ENCODE measurements at regions not wholly inside any gene's neighbourhood (a gene's known extent, or its start where the extent isn't known, plus 50 kb on each side); places are given as distances from the start of the nearest gene placed in this dataset.

DNA sequence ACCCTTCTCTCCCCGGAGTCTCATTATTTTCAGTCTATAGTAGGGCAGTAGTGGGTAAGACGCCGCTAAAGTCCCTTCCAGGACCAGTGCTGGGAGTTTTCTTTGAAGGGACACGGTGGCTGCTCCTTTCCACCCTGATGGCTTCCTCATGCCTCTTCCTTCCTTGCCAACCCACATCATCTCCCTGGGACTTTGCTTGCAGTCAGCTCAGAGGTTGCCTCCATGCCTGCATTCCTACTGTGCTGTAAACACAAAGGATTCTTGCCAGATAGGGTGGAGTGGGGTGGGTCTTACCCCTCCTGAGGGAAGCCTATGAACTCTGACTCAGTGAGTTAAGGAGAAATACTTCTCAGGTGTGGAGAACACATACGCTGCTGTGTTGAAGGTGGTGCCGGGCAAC, 59.9 kb upstream of the IGFBP3 start:
- TF ChIP-seq, protein P1, sequence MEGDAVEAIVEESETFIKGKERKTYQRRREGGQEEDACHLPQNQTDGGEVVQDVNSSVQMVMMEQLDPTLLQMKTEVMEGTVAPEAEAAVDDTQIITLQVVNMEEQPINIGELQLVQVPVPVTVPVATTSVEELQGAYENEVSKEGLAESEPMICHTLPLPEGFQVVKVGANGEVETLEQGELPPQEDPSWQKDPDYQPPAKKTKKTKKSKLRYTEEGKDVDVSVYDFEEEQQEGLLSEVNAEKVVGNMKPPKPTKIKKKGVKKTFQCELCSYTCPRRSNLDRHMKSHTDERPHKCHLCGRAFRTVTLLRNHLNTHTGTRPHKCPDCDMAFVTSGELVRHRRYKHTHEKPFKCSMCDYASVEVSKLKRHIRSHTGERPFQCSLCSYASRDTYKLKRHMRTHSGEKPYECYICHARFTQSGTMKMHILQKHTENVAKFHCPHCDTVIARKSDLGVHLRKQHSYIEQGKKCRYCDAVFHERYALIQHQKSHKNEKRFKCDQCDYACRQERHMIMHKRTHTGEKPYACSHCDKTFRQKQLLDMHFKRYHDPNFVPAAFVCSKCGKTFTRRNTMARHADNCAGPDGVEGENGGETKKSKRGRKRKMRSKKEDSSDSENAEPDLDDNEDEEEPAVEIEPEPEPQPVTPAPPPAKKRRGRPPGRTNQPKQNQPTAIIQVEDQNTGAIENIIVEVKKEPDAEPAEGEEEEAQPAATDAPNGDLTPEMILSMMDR (conservative IDR thresholded peaks at IDR 0.05; ENCODE audit: low read depth, low read length), result no peak
- no peak overlapping the region for H3K9ac ChIP-seq
- H3K36me3 ChIP-seq (ENCODE audit: insufficient read depth), result no peaks in the 10 kb centered on the region
- peaks cover 31% of the 10 kb centered on the region for H3K4me1 ChIP-seq (ENCODE audit: low read depth, poor library complexity, severe bottlenecking)
- H2AFZ ChIP-seq (ENCODE audit: low read depth), result no peak overlapping the region
- no peaks in the 10 kb centered on the region for H3K27me3 ChIP-seq (ENCODE audit: insufficient read depth, low read depth)
- no peaks in the 10 kb centered on the region for H3K79me2 ChIP-seq (ENCODE audit: insufficient read depth, low read depth)
- no peak overlapping the region for H3K27ac ChIP-seq
- H3K4me2 ChIP-seq, result no peak overlapping the region
- no peak overlapping the region for H3K4me3 ChIP-seq (IDR thresholded peaks at IDR 0.05; ENCODE audit: insufficient read depth, low read depth, low read length)
- no peaks in the 10 kb centered on the region for H4K20me1 ChIP-seq (ENCODE audit: insufficient read depth)

DNA sequence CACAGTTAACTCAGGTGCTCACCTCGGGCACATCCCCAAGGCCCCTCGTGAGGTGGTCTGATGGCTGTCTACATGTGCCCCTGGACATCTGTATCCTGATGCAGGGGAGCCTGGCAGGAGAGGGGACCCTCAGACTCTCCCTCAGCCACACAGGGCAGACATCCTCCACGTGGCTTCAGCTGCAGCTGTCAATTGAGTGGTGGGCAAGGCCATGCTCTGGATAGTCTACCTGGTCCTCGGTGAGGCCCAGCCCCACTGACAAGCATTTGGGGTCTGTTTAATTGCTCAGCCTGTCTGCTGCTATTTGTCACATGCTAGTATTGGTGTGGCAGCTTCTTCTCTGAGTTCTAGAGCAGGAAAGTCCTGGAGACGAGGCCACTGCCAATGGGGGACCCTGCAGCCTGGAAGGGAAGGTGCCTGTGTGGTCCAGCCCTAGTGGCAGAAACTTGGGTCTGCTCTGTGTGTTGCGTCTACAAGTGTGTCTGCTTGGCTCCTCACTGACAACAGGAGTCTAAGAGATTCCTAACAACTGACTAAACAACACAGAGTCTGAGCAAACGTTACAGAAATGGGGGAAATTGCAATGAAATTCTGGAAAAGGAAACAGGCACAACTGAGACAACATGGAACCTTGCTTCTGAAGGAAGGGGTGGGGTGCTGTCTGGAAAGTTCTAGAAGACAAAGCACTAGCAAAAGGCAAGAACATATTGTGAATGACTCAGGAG, 59.3 kb upstream of the IGFBP3 start:
- H3K9ac ChIP-seq, result no peak overlapping the region
- no peak overlapping the region for H3K27ac ChIP-seq
- H3K79me2 ChIP-seq (ENCODE audit: insufficient read depth, low read depth), result no peaks in the 10 kb centered on the region
- no peaks in the 10 kb centered on the region for H4K20me1 ChIP-seq (ENCODE audit: insufficient read depth)
- peaks cover 31% of the 10 kb centered on the region for H3K4me1 ChIP-seq (ENCODE audit: low read depth, poor library complexity, severe bottlenecking)
- TF ChIP-seq, protein P1 (conservative IDR thresholded peaks at IDR 0.05; ENCODE audit: low read depth, low read length), result no peak
- H3K36me3 ChIP-seq (ENCODE audit: insufficient read depth), result no peaks in the 10 kb centered on the region
- no peak overlapping the region for H3K4me2 ChIP-seq
- no peak overlapping the region for H2AFZ ChIP-seq (ENCODE audit: low read depth)
- H3K4me3 ChIP-seq (IDR thresholded peaks at IDR 0.05; ENCODE audit: insufficient read depth, low read depth, low read length), result no peak overlapping the region
- H3K27me3 ChIP-seq (ENCODE audit: insufficient read depth, low read depth), result no peaks in the 10 kb centered on the region

DNA sequence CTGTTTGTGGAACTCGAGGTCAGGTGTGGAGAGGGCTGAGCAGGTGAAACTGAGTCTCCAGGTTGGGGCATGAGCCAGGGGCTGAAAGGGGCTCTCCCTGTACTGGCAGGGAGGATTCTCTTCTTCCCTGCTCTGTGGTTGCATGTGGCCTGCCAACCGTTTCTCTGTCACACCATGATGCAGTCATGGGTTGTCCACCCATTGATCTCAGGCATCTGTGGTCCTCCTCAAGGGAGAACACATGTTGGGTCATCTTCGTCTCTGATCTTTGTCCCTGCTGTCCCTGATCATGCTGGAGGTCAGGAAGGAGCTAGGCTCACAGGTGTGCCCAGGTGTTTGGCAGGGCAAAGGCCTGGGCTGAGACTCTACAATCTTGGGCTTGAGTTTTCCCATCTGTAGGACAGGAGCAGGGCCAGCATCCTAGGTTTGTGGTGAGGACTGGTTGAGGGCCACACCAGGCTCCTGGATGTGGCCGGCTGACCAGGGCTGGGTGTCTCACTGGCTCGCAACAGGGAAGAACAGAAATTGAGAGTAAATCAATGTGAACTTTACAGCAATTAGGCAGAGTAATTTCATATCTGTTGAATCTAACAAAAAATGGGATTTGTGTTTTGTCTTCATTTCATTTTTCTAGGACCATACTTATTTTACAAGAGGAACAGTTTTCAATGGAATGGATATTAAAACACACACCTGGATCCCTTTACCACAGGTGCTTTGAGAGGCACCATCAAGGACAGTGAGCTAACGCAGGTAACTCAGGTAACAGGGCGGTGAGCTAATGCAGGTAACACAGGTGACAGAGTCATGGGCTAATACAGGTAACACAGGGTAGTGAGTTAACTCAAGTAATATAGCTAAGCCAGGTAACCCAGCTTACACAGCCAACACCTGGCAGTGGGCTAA, 58.5 kb upstream of the IGFBP3 start:
- peak overlapping the region; percentile 63; the same call in 1 of the 2 replicates for H2AFZ ChIP-seq (ENCODE audit: low read depth)
- peak overlapping the region; percentile 66; the same call in 1 of the 2 replicates for H3K27ac ChIP-seq
- H3K79me2 ChIP-seq (ENCODE audit: insufficient read depth, low read depth), result no peaks in the 10 kb centered on the region
- peak overlapping the region; percentile 76; the same call in 1 of the 2 replicates for H3K4me2 ChIP-seq
- no peak overlapping the region for H3K9ac ChIP-seq
- no peak overlapping the region for H3K4me3 ChIP-seq (IDR thresholded peaks at IDR 0.05; ENCODE audit: insufficient read depth, low read depth, low read length)
- TF ChIP-seq, protein P1 (conservative IDR thresholded peaks at IDR 0.05; ENCODE audit: low read depth, low read length), result no peak
- no peaks in the 10 kb centered on the region for H3K36me3 ChIP-seq (ENCODE audit: insufficient read depth)
- H3K27me3 ChIP-seq (ENCODE audit: insufficient read depth, low read depth), result no peaks in the 10 kb centered on the region
- peaks cover 31% of the 10 kb centered on the region for H3K4me1 ChIP-seq (ENCODE audit: low read depth, poor library complexity, severe bottlenecking)
- H4K20me1 ChIP-seq (ENCODE audit: insufficient read depth), result no peaks in the 10 kb centered on the region

DNA sequence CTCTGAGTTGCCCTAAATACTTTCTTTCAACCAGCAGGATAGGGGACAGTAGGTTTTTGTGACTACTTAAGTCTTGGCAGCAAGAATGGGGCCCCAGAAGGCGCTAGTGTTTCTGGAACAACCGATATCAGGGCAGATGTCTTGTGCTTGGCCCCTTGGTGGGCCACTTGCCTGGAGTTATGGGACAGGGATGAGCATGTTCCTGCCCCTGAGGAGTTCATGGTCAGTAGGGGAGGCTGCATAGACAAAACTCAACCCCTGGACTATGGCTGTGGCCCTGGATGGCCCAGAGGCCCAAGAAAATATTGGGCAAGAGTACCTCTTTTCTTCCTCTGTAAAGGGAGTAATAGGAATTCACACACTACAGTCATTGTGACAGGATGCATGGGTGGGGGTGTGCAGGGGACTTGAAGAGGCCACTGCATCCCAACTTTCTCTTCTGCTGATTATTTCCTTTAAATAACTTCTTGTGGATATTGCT, 57.7 kb upstream of the IGFBP3 start:
- H3K4me3 ChIP-seq (IDR thresholded peaks at IDR 0.05; ENCODE audit: insufficient read depth, low read depth, low read length), result no peak overlapping the region
- TF ChIP-seq, protein P1 (conservative IDR thresholded peaks at IDR 0.05; ENCODE audit: low read depth, low read length), result no peak
- peak overlapping the region; percentile 66 for H3K27ac ChIP-seq
- H4K20me1 ChIP-seq (ENCODE audit: insufficient read depth), result no peaks in the 10 kb centered on the region
- H3K4me1 ChIP-seq (ENCODE audit: low read depth, poor library complexity, severe bottlenecking), result peaks cover 31% of the 10 kb centered on the region
- H2AFZ ChIP-seq (ENCODE audit: low read depth), result peak overlapping the region; percentile 63
- peak overlapping the region; percentile 76 for H3K4me2 ChIP-seq
- peak overlapping the region; percentile 46; the same call in 1 of the 2 replicates for H3K9ac ChIP-seq
- H3K36me3 ChIP-seq (ENCODE audit: insufficient read depth), result no peaks in the 10 kb centered on the region
- no peaks in the 10 kb centered on the region for H3K27me3 ChIP-seq (ENCODE audit: insufficient read depth, low read depth)
- H3K79me2 ChIP-seq (ENCODE audit: insufficient read depth, low read depth), result no peaks in the 10 kb centered on the region
